A549 (cell line): ENCODE measurements at regions not wholly inside any gene's neighbourhood (a gene's known extent, or its start where the extent isn't known, plus 50 kb on each side); places are given as distances from the start of the nearest gene placed in this dataset.

Experiments
- ATAC-seq, 2 experiments: fragments of 200-7000 bp in 1 of 2; fragments of >200 bp in 1 of 2; cut with Nextera tagmentation in 1 of 2; cut with Tn5 transposase in 1 of 2; 3 replicates each; pipeline versions ENCODE4 v1.8.0 to v1.9.1; 2018 to 2020; ENCODE audit warnings: mild to moderate bottlenecking in 1 of 2, moderate library complexity in 1 of 2
- CTCF ChIA-PET: fragments of 300-600 bp; sonication (Branson Sonifier 250); formaldehyde crosslinking; extraction: SDS; loops from one replicate; lab custom pipeline; 2021; ENCODE audit warnings: antibody characterized with exemption, inconsistent platforms; lab: Yijun Ruan, JAX
- POLR2A ChIA-PET: fragments of 350-600 bp; formaldehyde crosslinking; extraction: SDS; loops from one replicate; lab custom pipeline; 2021; ENCODE audit warnings: antibody characterized with exemption, inconsistent platforms; lab: Yijun Ruan, JAX
- DNase-seq, 2 experiments: peaks; one replicate each; pipeline versions ENCODE4 v3.0.0 to v3.0.0-alpha.2; 2011 to 2016; ENCODE audit warnings: low read depth in 1 of 2, low spot score in 1 of 2
- FAIRE-seq: peaks from 2 replicates; lab custom pipeline; 2011; peaks lifted over from hg19 to GRCh38; lab: Jason Lieb, UNC
- H3K27ac ChIP-seq, 2 experiments: fragments of >200 bp; sonication (Bioruptor Twin); formaldehyde crosslinking; 3 replicates each; pipeline ENCODE4 v1.5.1; 2016 to 2017
- H3K4me1 ChIP-seq: fragments of >200 bp; sonication (Bioruptor Twin); formaldehyde crosslinking; 3 replicates; pipeline ENCODE4 v1.6.1; 2016
- H3K4me2 ChIP-seq: fragments of >200 bp; sonication (Bioruptor Twin); formaldehyde crosslinking; 3 replicates; pipeline ENCODE4 v1.6.1; 2016
- H3K4me3 ChIP-seq: fragments of >200 bp; sonication (Bioruptor Twin); formaldehyde crosslinking; 3 replicates; pipeline ENCODE4 v1.5.1; 2016
- H3K9me3 ChIP-seq: fragments of >200 bp; sonication (Bioruptor Twin); formaldehyde crosslinking; 3 replicates; pipeline ENCODE4 v1.6.1; 2016
- CEBPB ChIP-seq, 2 experiments: fragments of >200 bp in 1 of 2; sonication (Bioruptor Twin) in 1 of 2; formaldehyde crosslinking in 1 of 2; IDR thresholded peaks; 2 replicates each; pipeline ENCODE4 v1.6.1; 2012 to 2016
- CHD4 ChIP-seq: fragments of 200-600 bp; sonication (generic); IDR thresholded peaks from 2 replicates; pipeline ENCODE4 v1.6.1; 2016; ENCODE audit warnings: antibody characterized with exemption, mild to moderate bottlenecking, borderline replicate concordance
- EHF ChIP-seq: fragments of 250-450 bp; sonication (Bioruptor Pico); IDR thresholded peaks from 2 replicates; pipeline ENCODE4 v1.5.0; 2020; ENCODE audit warnings: mild to moderate bottlenecking
- EHMT2 ChIP-seq: fragments of 200-600 bp; sonication (generic); IDR thresholded peaks from 2 replicates; pipeline ENCODE4 v1.6.1; 2016; ENCODE audit warnings: antibody characterized with exemption, low read depth, mild to moderate bottlenecking, moderate library complexity
- EP300 ChIP-seq, 2 experiments: fragments of >200 bp; sonication (Bioruptor Twin); formaldehyde crosslinking; IDR thresholded peaks; 2 replicates in 1 of 2; 3 replicates in 1 of 2; pipeline ENCODE4 v1.6.1; 2016 to 2017
- FOSL2 ChIP-seq, 2 experiments: fragments of 450-650 bp in 1 of 2; fragments of >200 bp in 1 of 2; sonication (Bioruptor Twin) in 1 of 2; formaldehyde crosslinking; IDR thresholded peaks; 2 replicates each; pipeline versions ENCODE4 v1.5.0 to v1.6.1; 2016 to 2020; ENCODE audit warnings: mild to moderate bottlenecking in 1 of 2, moderate library complexity in 1 of 2
- HOXA7 ChIP-seq: fragments of 250-450 bp; sonication (Bioruptor Pico); IDR thresholded peaks from 2 replicates; pipeline ENCODE4 v1.5.0; 2020; ENCODE audit warnings: mild to moderate bottlenecking, moderate library complexity
- HOXB13 ChIP-seq: fragments of 250-450 bp; sonication (Bioruptor Pico); IDR thresholded peaks from 2 replicates; pipeline ENCODE4 v1.5.0; 2020; ENCODE audit warnings: low read depth, mild to moderate bottlenecking, moderate library complexity
- JUNB ChIP-seq: fragments of >200 bp; sonication (Bioruptor Twin); formaldehyde crosslinking; IDR thresholded peaks from 2 replicates; pipeline ENCODE4 v1.6.1; 2016
- MAZ ChIP-seq: fragments of 150-350 bp; IDR thresholded peaks from 2 replicates; pipeline ENCODE4 v1.6.1; 2014; ENCODE audit warnings: antibody characterized with exemption, low read depth, low read length, borderline replicate concordance
- MYC ChIP-seq: IDR thresholded peaks from 2 replicates; pipeline ENCODE4 v1.6.1; 2012; ENCODE audit warnings: mild to moderate bottlenecking, inconsistent platforms, low read length, improper control_type of control experiment, borderline replicate concordance
- NPAS2 ChIP-seq: fragments of 250-450 bp; sonication (Bioruptor Pico); IDR thresholded peaks from 2 replicates; pipeline ENCODE4 v1.8.0; 2022; ENCODE audit warnings: mild to moderate bottlenecking, moderate library complexity, borderline replicate concordance
- PHF8 ChIP-seq: fragments of 200-600 bp; sonication (generic); IDR thresholded peaks from 2 replicates; pipeline ENCODE4 v1.6.1; 2016; ENCODE audit warnings: low read depth, mild to moderate bottlenecking, antibody characterized with exemption, moderate library complexity, borderline replicate concordance
- RFX5 ChIP-seq: fragments of 450-650 bp; IDR thresholded peaks from 2 replicates; pipeline ENCODE4 v1.7.1; 2014; ENCODE audit warnings: antibody characterized with exemption, mild to moderate bottlenecking, moderate library complexity
- SMC3 ChIP-seq: fragments of >200 bp; sonication (Bioruptor Twin); formaldehyde crosslinking; IDR thresholded peaks from 3 replicates; pipeline ENCODE4 v1.6.1; 2018; ENCODE audit warnings: inconsistent platforms
- ZFP36 ChIP-seq: fragments of 450-650 bp; IDR thresholded peaks from 2 replicates; pipeline ENCODE4 v1.6.1; 2014; ENCODE audit warnings: borderline replicate concordance; ENCODE audit not compliant: partially characterized antibody
- ZSCAN20 ChIP-seq: fragments of 250-450 bp; sonication (Bioruptor Pico); IDR thresholded peaks from 2 replicates; pipeline ENCODE4 v1.8.0; 2022; ENCODE audit warnings: mild to moderate bottlenecking, moderate library complexity
- WGBS: methylation state at CpG from one replicate; pipeline ENCODE4 v1.1.6; 2017; ENCODE audit errors: missing lambda C conversion rate; 5-methylcytosine and 5-hydroxymethylcytosine counted together
- TF ChIP-seq, protein P1 (sequence below): IDR thresholded peaks from 2 replicates; pipeline ENCODE4 v1.6.1; 2012
- TF ChIP-seq, protein P2 (sequence below): fragments of >200 bp; sonication (Bioruptor Twin); formaldehyde crosslinking; IDR thresholded peaks from 3 replicates; pipeline ENCODE4 v1.6.1; 2016
- TF ChIP-seq, protein P3 (sequence below): fragments of 250-450 bp; sonication (Bioruptor Pico); IDR thresholded peaks from 2 replicates; pipeline ENCODE4 v1.5.0; 2020; ENCODE audit warnings: low read depth, mild to moderate bottlenecking, moderate library complexity
- TF ChIP-seq, protein P4 (sequence below): fragments of 450-650 bp; IDR thresholded peaks from 2 replicates; pipeline ENCODE4 v1.6.1; 2014; ENCODE audit warnings: antibody characterized with exemption
- TF ChIP-seq, protein P5 (sequence below): fragments of >200 bp; sonication (Bioruptor Twin); formaldehyde crosslinking; IDR thresholded peaks from 3 replicates; pipeline ENCODE4 v1.5.1; 2016

DNA sequence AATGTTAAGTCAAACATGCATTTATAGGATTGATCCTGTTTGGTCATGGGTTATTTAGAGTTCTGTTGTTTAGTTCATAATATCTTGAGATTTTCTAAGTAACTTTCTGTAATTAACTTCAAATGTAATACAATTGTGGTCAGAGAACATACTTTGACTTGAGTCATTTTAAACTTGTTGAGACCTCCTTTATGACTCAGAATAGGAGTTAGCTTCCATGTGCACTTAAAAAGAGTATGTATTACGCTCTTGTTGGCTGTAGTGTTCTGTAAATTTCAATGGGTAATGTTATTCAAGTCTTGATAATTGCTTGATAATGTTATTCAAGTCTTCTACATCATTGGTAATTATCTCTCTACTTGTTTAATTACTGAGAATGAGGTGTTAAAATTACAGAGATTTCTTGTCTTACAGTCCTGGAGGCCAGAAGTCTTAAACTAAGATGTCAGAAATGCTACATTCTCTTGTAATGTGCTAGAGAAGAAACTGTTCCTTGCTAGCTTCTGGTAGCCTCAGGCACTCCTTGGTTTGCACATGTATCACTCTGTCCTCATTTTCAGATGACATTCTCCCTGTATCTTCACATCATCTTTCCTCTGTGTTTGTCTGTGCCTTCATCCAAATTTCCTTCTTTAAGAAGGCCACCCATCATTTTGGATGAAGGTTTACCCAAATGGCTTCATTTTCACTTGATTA, 197.3 kb downstream of the TMTC3 start:
- no peak overlapping the region for H3K4me2 ChIP-seq
- 83% methylated on average over 1 of the region's 1 CpG for WGBS
- no peak for ATAC-seq
- peak; percentile 77 for FAIRE-seq
- H3K4me3 ChIP-seq = no peak overlapping the region
- H3K9me3 ChIP-seq = no peaks in the 10 kb centered on the region
- CTCF ChIA-PET = no interaction called here
- no peak for DNase-seq
- no peaks in the 10 kb centered on the region for H3K4me1 ChIP-seq
- TF ChIP-seq EHF (CRISPR knock-in tag) (no peak), PHF8 (no peak), RFX5 (no peak), CHD4 (no peak), MYC (no peak), HOXB13 (CRISPR knock-in tag) (no peak)
- TF ChIP-seq, protein P1, sequence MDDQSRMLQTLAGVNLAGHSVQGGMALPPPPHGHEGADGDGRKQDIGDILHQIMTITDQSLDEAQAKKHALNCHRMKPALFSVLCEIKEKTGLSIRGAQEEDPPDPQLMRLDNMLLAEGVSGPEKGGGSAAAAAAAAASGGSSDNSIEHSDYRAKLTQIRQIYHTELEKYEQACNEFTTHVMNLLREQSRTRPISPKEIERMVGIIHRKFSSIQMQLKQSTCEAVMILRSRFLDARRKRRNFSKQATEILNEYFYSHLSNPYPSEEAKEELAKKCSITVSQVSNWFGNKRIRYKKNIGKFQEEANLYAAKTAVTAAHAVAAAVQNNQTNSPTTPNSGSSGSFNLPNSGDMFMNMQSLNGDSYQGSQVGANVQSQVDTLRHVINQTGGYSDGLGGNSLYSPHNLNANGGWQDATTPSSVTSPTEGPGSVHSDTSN = no peak
- TF ChIP-seq, all 56 proteins: peak for 0
- H3K27ac ChIP-seq = no peak overlapping the region
- POLR2A ChIA-PET = no interaction called here

DNA sequence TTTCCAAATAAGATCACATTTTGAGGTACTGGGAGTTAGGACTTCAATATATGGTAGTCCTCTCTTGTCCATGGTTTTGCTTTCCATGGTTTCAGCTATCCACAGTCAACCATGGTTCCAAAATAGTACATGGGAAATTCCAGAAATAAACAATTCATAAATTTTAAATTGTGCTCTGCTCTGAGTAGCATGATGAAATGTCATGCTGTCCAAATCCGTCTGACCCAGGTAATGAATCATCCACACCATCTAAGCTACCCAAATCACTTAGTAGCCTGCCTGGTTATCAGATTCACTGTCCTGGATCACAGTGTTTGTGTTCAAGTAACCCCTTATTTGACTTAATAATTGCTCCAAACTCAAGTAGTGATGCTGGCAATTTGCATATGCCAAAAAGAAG, 197.9 kb downstream of the TMTC3 start:
- POLR2A ChIA-PET = no interaction called here
- no peak for ATAC-seq
- Histone ChIP-seq H3K27ac (no peak overlapping the region), H3K4me2 (no peak overlapping the region), H3K4me1 (no peaks in the 10 kb centered on the region), H3K9me3 (no peaks in the 10 kb centered on the region), H3K4me3 (no peak overlapping the region)
- 74% methylated on average over 1 of the region's 1 CpG for WGBS
- DNase-seq = no peak
- no peak for FAIRE-seq
- TF ChIP-seq ZSCAN20 (CRISPR knock-in tag) (no peak), EHMT2 (no peak), JUNB (no peak), FOSL2 (IDR thresholded peaks at IDR 0.05) (no peak), FOSL2 (CRISPR knock-in tag; IDR thresholded peaks at IDR 0.05) (no peak), CEBPB (IDR thresholded peaks at IDR 0.05) (no peak), EP300 (IDR thresholded peaks at IDR 0.05) (no peak), ZFP36 (no peak), HOXA7 (CRISPR knock-in tag) (no peak), NPAS2 (no peak), SMC3 (no peak), MAZ (no peak)
- TF ChIP-seq, protein P2, sequence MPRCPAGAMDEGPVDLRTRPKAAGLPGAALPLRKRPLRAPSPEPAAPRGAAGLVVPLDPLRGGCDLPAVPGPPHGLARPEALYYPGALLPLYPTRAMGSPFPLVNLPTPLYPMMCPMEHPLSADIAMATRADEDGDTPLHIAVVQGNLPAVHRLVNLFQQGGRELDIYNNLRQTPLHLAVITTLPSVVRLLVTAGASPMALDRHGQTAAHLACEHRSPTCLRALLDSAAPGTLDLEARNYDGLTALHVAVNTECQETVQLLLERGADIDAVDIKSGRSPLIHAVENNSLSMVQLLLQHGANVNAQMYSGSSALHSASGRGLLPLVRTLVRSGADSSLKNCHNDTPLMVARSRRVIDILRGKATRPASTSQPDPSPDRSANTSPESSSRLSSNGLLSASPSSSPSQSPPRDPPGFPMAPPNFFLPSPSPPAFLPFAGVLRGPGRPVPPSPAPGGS = no peak
- TF ChIP-seq, protein P3, sequence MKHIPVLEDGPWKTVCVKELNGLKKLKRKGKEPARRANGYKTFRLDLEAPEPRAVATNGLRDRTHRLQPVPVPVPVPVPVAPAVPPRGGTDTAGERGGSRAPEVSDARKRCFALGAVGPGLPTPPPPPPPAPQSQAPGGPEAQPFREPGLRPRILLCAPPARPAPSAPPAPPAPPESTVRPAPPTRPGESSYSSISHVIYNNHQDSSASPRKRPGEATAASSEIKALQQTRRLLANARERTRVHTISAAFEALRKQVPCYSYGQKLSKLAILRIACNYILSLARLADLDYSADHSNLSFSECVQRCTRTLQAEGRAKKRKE = no peak
- TF ChIP-seq, protein P4, sequence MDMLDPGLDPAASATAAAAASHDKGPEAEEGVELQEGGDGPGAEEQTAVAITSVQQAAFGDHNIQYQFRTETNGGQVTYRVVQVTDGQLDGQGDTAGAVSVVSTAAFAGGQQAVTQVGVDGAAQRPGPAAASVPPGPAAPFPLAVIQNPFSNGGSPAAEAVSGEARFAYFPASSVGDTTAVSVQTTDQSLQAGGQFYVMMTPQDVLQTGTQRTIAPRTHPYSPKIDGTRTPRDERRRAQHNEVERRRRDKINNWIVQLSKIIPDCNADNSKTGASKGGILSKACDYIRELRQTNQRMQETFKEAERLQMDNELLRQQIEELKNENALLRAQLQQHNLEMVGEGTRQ = no peak
- TF ChIP-seq, protein P1 = no peak
- TF ChIP-seq, protein P5, sequence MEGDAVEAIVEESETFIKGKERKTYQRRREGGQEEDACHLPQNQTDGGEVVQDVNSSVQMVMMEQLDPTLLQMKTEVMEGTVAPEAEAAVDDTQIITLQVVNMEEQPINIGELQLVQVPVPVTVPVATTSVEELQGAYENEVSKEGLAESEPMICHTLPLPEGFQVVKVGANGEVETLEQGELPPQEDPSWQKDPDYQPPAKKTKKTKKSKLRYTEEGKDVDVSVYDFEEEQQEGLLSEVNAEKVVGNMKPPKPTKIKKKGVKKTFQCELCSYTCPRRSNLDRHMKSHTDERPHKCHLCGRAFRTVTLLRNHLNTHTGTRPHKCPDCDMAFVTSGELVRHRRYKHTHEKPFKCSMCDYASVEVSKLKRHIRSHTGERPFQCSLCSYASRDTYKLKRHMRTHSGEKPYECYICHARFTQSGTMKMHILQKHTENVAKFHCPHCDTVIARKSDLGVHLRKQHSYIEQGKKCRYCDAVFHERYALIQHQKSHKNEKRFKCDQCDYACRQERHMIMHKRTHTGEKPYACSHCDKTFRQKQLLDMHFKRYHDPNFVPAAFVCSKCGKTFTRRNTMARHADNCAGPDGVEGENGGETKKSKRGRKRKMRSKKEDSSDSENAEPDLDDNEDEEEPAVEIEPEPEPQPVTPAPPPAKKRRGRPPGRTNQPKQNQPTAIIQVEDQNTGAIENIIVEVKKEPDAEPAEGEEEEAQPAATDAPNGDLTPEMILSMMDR = no peak
- CTCF ChIA-PET = no interaction called here
